GM12878 (cell line): ENCODE measurements at regions not wholly inside any gene's neighbourhood (a gene's known extent, or its start where the extent isn't known, plus 50 kb on each side); places are given as distances from the start of the nearest gene placed in this dataset.

Experiments used
- ATAC-seq: fragments of 200-7000 bp; cut with Tn5 transposase; 3 replicates; pipeline ENCODE4 v1.9.1; 2020; ENCODE audit warnings: mild to moderate bottlenecking, moderate library complexity
- BruUV-seq: library from RNA; stranded (reverse); fragments of 400-500 nt; replicated peaks from 2 replicates; lab custom pipeline; 2021; lab: Mats Ljungman, UMichigan
- CTCF ChIA-PET: fragments of 300-600 bp; sonication (Branson Sonifier 250); formaldehyde crosslinking; extraction: SDS; loops from one replicate; lab custom pipeline; 2021; ENCODE audit warnings: inconsistent platforms; lab: Yijun Ruan, JAX
- POLR2A ChIA-PET: fragments of 350-600 bp; formaldehyde crosslinking; extraction: SDS; loops from one replicate; lab custom pipeline; 2021; ENCODE audit warnings: inconsistent platforms; lab: Charles Lee
- RAD21 ChIA-PET: fragments of 300-600 bp; sonication (Branson Sonifier 250); formaldehyde crosslinking; loops from one replicate; lab custom pipeline; 2023; ENCODE audit warnings: antibody characterized with exemption; ENCODE audit not compliant: unreplicated experiment; lab: Charles Lee
- SMC1A ChIA-PET: fragments of 300-600 bp; sonication (Branson Sonifier 250); formaldehyde crosslinking; loops from one replicate; lab custom pipeline; 2023; ENCODE audit not compliant: unreplicated experiment, uncharacterized antibody; lab: Charles Lee
- DNase-seq: peaks from one replicate; pipeline ENCODE4 v3.0.0-alpha.2; 2011; ENCODE audit warnings: low read depth, low spot score
- FAIRE-seq: peaks from 3 replicates; lab custom pipeline; 2011; peaks lifted over from hg19 to GRCh38; lab: Jason Lieb, UNC
- H2AFZ ChIP-seq: 2 replicates; pipeline ENCODE4 v1.6.0; 2011; ENCODE audit warnings: low read depth, low read length, control low read depth; ENCODE audit not compliant: control insufficient read depth
- H3K27ac ChIP-seq: 2 replicates; pipeline ENCODE4 v1.5.1; 2011; ENCODE audit warnings: control low read depth; ENCODE audit not compliant: control insufficient read depth, insufficient read depth
- H3K27me3 ChIP-seq, 2 experiments: replicated peaks in 1 of 2; 2 replicates each; pipeline versions ENCODE4 v1.6.0 to v1.6.1; 2011; ENCODE audit warnings: low read length in 1 of 2; ENCODE audit not compliant: control insufficient read depth in 2 of 2, insufficient read depth in 2 of 2
- H3K36me3 ChIP-seq, 2 experiments: 2 replicates each; pipeline ENCODE4 v1.5.1; 2011; ENCODE audit warnings: low read length in 1 of 2; ENCODE audit not compliant: control insufficient read depth in 2 of 2, insufficient read depth in 2 of 2
- H3K4me1 ChIP-seq: 2 replicates; pipeline ENCODE4 v1.6.1; 2011; ENCODE audit warnings: mild to moderate bottlenecking, low read length, moderate library complexity, mixed read lengths; ENCODE audit not compliant: control insufficient read depth, insufficient read depth
- H3K4me2 ChIP-seq: 2 replicates; pipeline ENCODE4 v1.6.0; 2011; ENCODE audit warnings: control low read depth; ENCODE audit not compliant: control insufficient read depth, insufficient read depth
- H3K4me3 ChIP-seq: fragments of 200-600 bp; sonication (generic); 2 replicates; pipeline ENCODE4 v1.5.1; 2016
- H3K79me2 ChIP-seq: 2 replicates; pipeline ENCODE4 v1.6.0; 2011; ENCODE audit warnings: low read length; ENCODE audit not compliant: control insufficient read depth, insufficient read depth
- H3K9ac ChIP-seq: 2 replicates; pipeline ENCODE4 v1.8.0; 2011; ENCODE audit warnings: low read length, control low read depth, mixed read lengths; ENCODE audit not compliant: control insufficient read depth, insufficient read depth
- H3K9me3 ChIP-seq: replicated peaks from 3 replicates; pipeline ENCODE4 v1.5.1; 2011; ENCODE audit warnings: mild to moderate bottlenecking, low read length; ENCODE audit not compliant: control insufficient read depth, insufficient read depth
- H4K20me1 ChIP-seq: 2 replicates; pipeline ENCODE4 v1.6.0; 2011; ENCODE audit not compliant: control insufficient read depth, insufficient read depth
- IRF3 ChIP-seq: fragments of 450-650 bp; IDR thresholded peaks from 2 replicates; pipeline ENCODE4 v1.6.1; 2014; ENCODE audit warnings: mild to moderate bottlenecking
- MLLT1 ChIP-seq: fragments of 450-650 bp; IDR thresholded peaks from 2 replicates; pipeline ENCODE4 v1.6.1; 2016; ENCODE audit warnings: mild to moderate bottlenecking
- NR2F1 ChIP-seq: fragments of 450-650 bp; conservative IDR thresholded peaks from 2 replicates; pipeline ENCODE4 v1.6.1; 2017; ENCODE audit warnings: mild to moderate bottlenecking
- SRF ChIP-seq, 2 experiments: IDR thresholded peaks; 2 replicates each; pipeline ENCODE4 v1.6.1; 2011; ENCODE audit warnings: low read depth in 2 of 2, low read length in 2 of 2, mild to moderate bottlenecking in 1 of 2, moderate library complexity in 1 of 2
- YY1 ChIP-seq: IDR thresholded peaks from 2 replicates; pipeline ENCODE4 v1.6.1; 2011; ENCODE audit warnings: low read depth, mild to moderate bottlenecking, low read length
- ZNF384 ChIP-seq: IDR thresholded peaks from 2 replicates; pipeline ENCODE4 v1.6.1; 2012; ENCODE audit warnings: low read depth, mild to moderate bottlenecking, low read length, improper control_type of control experiment, borderline replicate concordance
- WGBS: methylation state at CpG from one replicate; pipeline ENCODE4 v1.1.6; 2016; ENCODE audit warnings: low lambda C conversion rate; ENCODE audit not compliant: insufficient replicate concordance, insufficient coverage; ENCODE audit errors: missing lambda C conversion rate; 5-methylcytosine and 5-hydroxymethylcytosine counted together
- in situ Hi-C: fragments of 300-500 bp; cut with MboI; formaldehyde crosslinking; loops from 9 replicates; pipeline ENCODE4 v1.14.3; 2018; ENCODE audit warnings: mixed read lengths
- intact Hi-C: fragments of 100-400 bp; cut with micrococcal nuclease; formaldehyde crosslinking; loops from one replicate; pipeline ENCODE4 v1.14.2; 2022; ENCODE audit not compliant: unreplicated experiment

- TF ChIP-seq MLLT1 (no peak), SRF (IDR thresholded peaks at IDR 0.05; ENCODE audit: low read depth in 2 of 2, low read length in 2 of 2) (no peak), ZNF384 (no peak), YY1 (no peak), IRF3 (no peak), NR2F1 (no peak)
- FAIRE-seq (no peak), ATAC-seq (no peak), DNase-seq (no peak)
- Histone ChIP-seq H3K27me3 (no peaks in the 10 kb centered on the region), H3K79me2 (no peaks in the 10 kb centered on the region), H3K27ac (no peak overlapping the region), H3K9me3 (no peaks in the 10 kb centered on the region), H3K4me3 (no peak overlapping the region), H4K20me1 (no peaks in the 10 kb centered on the region), H3K9ac (no peak overlapping the region), H3K36me3 (no peaks in the 10 kb centered on the region), H3K4me2 (no peak overlapping the region), H2AFZ (no peak overlapping the region), H3K4me1 (no peaks in the 10 kb centered on the region)
- ChIA-PET CTCF (no interaction called here), SMC1A (no interaction called here), RAD21 (no interaction called here), POLR2A (no interaction called here)
- no TSS peak for BruUV-seq
- in situ Hi-C loops (no loop called here), intact Hi-C loops (no loop called here)
- 56% methylated on average over 5 of the region's 5 CpGs for WGBS
Measured at GRCh38 chr11:95653099-95653498, 136.5 kb downstream of the FAM76B start.
